ENCODE measurements at regions not wholly inside any gene's neighbourhood (a gene's known extent, or its start where the extent isn't known, plus 50 kb on each side); places are given as distances from the start of the nearest gene placed in this dataset.

DNA sequence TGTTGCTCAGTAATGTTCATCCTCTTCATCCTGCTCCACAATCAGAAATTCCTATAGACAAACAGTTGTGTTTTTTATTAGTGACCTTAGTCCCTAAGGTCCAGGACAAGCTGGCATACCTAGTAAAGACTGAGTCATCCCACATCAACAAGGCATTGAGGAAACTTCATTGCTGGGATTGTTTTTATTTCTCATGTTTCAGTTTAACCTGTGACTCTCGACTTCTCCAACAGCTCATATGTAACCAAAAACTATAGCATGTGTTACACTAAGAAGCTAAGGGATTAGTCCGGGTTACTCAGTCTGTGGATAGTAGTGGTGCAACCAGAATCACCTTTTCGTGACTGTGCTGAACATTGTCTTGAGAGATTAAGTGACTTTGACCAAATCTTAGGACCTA is 292.1 kb downstream of the RDH14 start:
- TF ChIP-seq POLR2A (IDR thresholded peaks at IDR 0.05) = no peak
- TF ChIP-seq, protein P1, sequence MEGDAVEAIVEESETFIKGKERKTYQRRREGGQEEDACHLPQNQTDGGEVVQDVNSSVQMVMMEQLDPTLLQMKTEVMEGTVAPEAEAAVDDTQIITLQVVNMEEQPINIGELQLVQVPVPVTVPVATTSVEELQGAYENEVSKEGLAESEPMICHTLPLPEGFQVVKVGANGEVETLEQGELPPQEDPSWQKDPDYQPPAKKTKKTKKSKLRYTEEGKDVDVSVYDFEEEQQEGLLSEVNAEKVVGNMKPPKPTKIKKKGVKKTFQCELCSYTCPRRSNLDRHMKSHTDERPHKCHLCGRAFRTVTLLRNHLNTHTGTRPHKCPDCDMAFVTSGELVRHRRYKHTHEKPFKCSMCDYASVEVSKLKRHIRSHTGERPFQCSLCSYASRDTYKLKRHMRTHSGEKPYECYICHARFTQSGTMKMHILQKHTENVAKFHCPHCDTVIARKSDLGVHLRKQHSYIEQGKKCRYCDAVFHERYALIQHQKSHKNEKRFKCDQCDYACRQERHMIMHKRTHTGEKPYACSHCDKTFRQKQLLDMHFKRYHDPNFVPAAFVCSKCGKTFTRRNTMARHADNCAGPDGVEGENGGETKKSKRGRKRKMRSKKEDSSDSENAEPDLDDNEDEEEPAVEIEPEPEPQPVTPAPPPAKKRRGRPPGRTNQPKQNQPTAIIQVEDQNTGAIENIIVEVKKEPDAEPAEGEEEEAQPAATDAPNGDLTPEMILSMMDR (IDR thresholded peaks at IDR 0.05) = no peak
